Loucy (cell line): ENCODE measurements at regions not wholly inside any gene's neighbourhood (a gene's known extent, or its start where the extent isn't known, plus 50 kb on each side); places are given as distances from the start of the nearest gene placed in this dataset.

Experiments used
- H2AFZ ChIP-seq: fragments of 200-600 bp; sonication (generic); 2 replicates; pipeline ENCODE4 v1.6.0; 2016; ENCODE audit warnings: antibody characterized with exemption, mild to moderate bottlenecking, low read length, moderate library complexity
- H3F3A ChIP-seq: fragments of 200-600 bp; 2 replicates; pipeline ENCODE4 v1.6.0; 2016; ENCODE audit warnings: antibody characterized with exemption, low read depth, mild to moderate bottlenecking
- H3K27me3 ChIP-seq: fragments of 200-600 bp; sonication (generic); 2 replicates; pipeline ENCODE4 v1.6.1; 2014; ENCODE audit warnings: low read length, mild to moderate bottlenecking; ENCODE audit not compliant: insufficient read depth, poor library complexity, severe bottlenecking
- H3K36me3 ChIP-seq: fragments of 200-600 bp; sonication (generic); 2 replicates; pipeline ENCODE4 v1.6.1; 2016; ENCODE audit warnings: low read length; ENCODE audit not compliant: insufficient read depth
- H3K4me1 ChIP-seq: fragments of 200-600 bp; sonication (generic); 2 replicates; pipeline ENCODE4 v1.5.1; 2014; ENCODE audit warnings: low read length, mild to moderate bottlenecking; ENCODE audit not compliant: insufficient read depth, poor library complexity, severe bottlenecking
- H3K4me2 ChIP-seq: fragments of 200-600 bp; sonication (generic); 2 replicates; pipeline ENCODE4 v1.6.0; 2014; ENCODE audit warnings: antibody characterized with exemption, low read length, low read depth, mild to moderate bottlenecking; ENCODE audit not compliant: poor library complexity, severe bottlenecking
- H3K4me3 ChIP-seq: fragments of 200-600 bp; sonication (generic); 2 replicates; pipeline ENCODE4 v1.5.1; 2014; ENCODE audit warnings: low read length, mild to moderate bottlenecking, mixed read lengths; ENCODE audit not compliant: poor library complexity, severe bottlenecking
- H3K79me2 ChIP-seq: fragments of 200-600 bp; sonication (generic); 2 replicates; pipeline ENCODE4 v1.6.1; 2014; ENCODE audit warnings: low read length; ENCODE audit not compliant: insufficient read depth
- H3K9ac ChIP-seq: fragments of 200-600 bp; sonication (generic); 2 replicates; pipeline ENCODE4 v1.6.0; 2014; ENCODE audit warnings: mild to moderate bottlenecking, low read depth, low read length, moderate library complexity; ENCODE audit not compliant: poor library complexity, severe bottlenecking
- H3K9me2 ChIP-seq: fragments of 200-600 bp; sonication (generic); replicated peaks from 2 replicates; pipeline ENCODE4 v1.6.1; 2016; ENCODE audit warnings: low read depth, low read length, mixed read lengths
- H3K9me3 ChIP-seq: fragments of 200-600 bp; sonication (generic); 2 replicates; pipeline ENCODE4 v1.6.1; 2014; ENCODE audit warnings: mild to moderate bottlenecking, antibody characterized with exemption, low read length, low read depth; ENCODE audit not compliant: insufficient read depth
- H4K20me1 ChIP-seq: fragments of 200-600 bp; sonication (generic); 2 replicates; pipeline ENCODE4 v1.6.0; 2014; ENCODE audit warnings: antibody characterized with exemption, low read length, mild to moderate bottlenecking; ENCODE audit not compliant: insufficient read depth, poor library complexity, severe bottlenecking
- CTCF ChIP-seq: fragments of 200-600 bp; sonication (generic); conservative IDR thresholded peaks from 2 replicates; pipeline ENCODE4 v1.5.1; 2014; ENCODE audit warnings: mild to moderate bottlenecking, antibody characterized with exemption, low read length
- EZH2phosphoT487 ChIP-seq: fragments of 200-600 bp; IDR thresholded peaks from 2 replicates; pipeline ENCODE4 v1.6.1; 2018; ENCODE audit warnings: antibody characterized with exemption, mild to moderate bottlenecking, moderate library complexity, borderline replicate concordance

GRCh38 chr3:16024548-16024947, 149.9 kb upstream of the GALNT15 start:
- no peak for TF ChIP-seq EZH2phosphoT487
- Histone ChIP-seq H3K9me3 (no peaks in the 10 kb centered on the region), H2AFZ (no peak overlapping the region), H3F3A (no peaks in the 10 kb centered on the region), H3K27me3 (no peaks in the 10 kb centered on the region), H3K9ac (no peak overlapping the region), H3K4me3 (no peak overlapping the region), H3K36me3 (no peaks in the 10 kb centered on the region), H3K9me2 (no peaks in the 10 kb centered on the region), H4K20me1 (no peaks in the 10 kb centered on the region), H3K4me1 (no peaks in the 10 kb centered on the region), H3K4me2 (no peak overlapping the region), H3K79me2 (no peaks in the 10 kb centered on the region)

GRCh38 chr3:16026753-16027152, 147.7 kb upstream of the GALNT15 start:
- H3K79me2 ChIP-seq = no peaks in the 10 kb centered on the region
- no peaks in the 10 kb centered on the region for H3K9me3 ChIP-seq
- H3K4me2 ChIP-seq = no peak overlapping the region
- no peaks in the 10 kb centered on the region for H4K20me1 ChIP-seq
- H3K9me2 ChIP-seq = no peaks in the 10 kb centered on the region
- H3K4me1 ChIP-seq = no peaks in the 10 kb centered on the region
- no peak overlapping the region for H2AFZ ChIP-seq
- no peak overlapping the region for H3K4me3 ChIP-seq
- H3K36me3 ChIP-seq = no peaks in the 10 kb centered on the region
- no peak overlapping the region for H3K9ac ChIP-seq
- H3K27me3 ChIP-seq = no peaks in the 10 kb centered on the region
- no peaks in the 10 kb centered on the region for H3F3A ChIP-seq
- TF ChIP-seq EZH2phosphoT487 (no peak), CTCF (no peak)

- no peak overlapping the region for H3K9ac ChIP-seq
- H3K9me3 ChIP-seq = no peaks in the 10 kb centered on the region
- H3K9me2 ChIP-seq = no peaks in the 10 kb centered on the region
- H3F3A ChIP-seq = no peaks in the 10 kb centered on the region
- no peaks in the 10 kb centered on the region for H3K27me3 ChIP-seq
- H3K4me3 ChIP-seq = no peak overlapping the region
- no peaks in the 10 kb centered on the region for H3K4me1 ChIP-seq
- no peak for TF ChIP-seq EZH2phosphoT487
- TF ChIP-seq CTCF = no peak
- no peaks in the 10 kb centered on the region for H3K36me3 ChIP-seq
- no peaks in the 10 kb centered on the region for H4K20me1 ChIP-seq
- no peak overlapping the region for H2AFZ ChIP-seq
- no peak overlapping the region for H3K4me2 ChIP-seq
- H3K79me2 ChIP-seq = no peaks in the 10 kb centered on the region
Observed at GRCh38 chr3:16028604-16029003, 145.9 kb upstream of the GALNT15 start.

- H3F3A ChIP-seq = no peaks in the 10 kb centered on the region
- no peaks in the 10 kb centered on the region for H3K79me2 ChIP-seq
- H4K20me1 ChIP-seq = no peaks in the 10 kb centered on the region
- H3K9ac ChIP-seq = no peak overlapping the region
- no peak overlapping the region for H3K4me3 ChIP-seq
- no peaks in the 10 kb centered on the region for H3K9me3 ChIP-seq
- H3K4me1 ChIP-seq = no peaks in the 10 kb centered on the region
- no peaks in the 10 kb centered on the region for H3K9me2 ChIP-seq
- H3K27me3 ChIP-seq = no peaks in the 10 kb centered on the region
- H3K36me3 ChIP-seq = no peaks in the 10 kb centered on the region
- H2AFZ ChIP-seq = no peak overlapping the region
- H3K4me2 ChIP-seq = no peak overlapping the region
- TF ChIP-seq CTCF (no peak), EZH2phosphoT487 (no peak)
Observed at GRCh38 chr3:16030342-16030741, 144.1 kb upstream of the GALNT15 start.
